Cardiac muscle cell (in vitro differentiated cells and primary cell): ENCODE measurements at regions not wholly inside any gene's neighbourhood (a gene's known extent, or its start where the extent isn't known, plus 50 kb on each side); places are given as distances from the start of the nearest gene placed in this dataset.

Experiments
- DNase-seq, 2 donors: peaks; one replicate each; pipeline versions ENCODE4 v3.0.0 to v3.0.0-alpha.2; 2010 to 2017; ENCODE audit warnings: low read depth in 1 of 2, low spot score in 1 of 2
- H3K27ac ChIP-seq: fragments of 200-600 bp; sonication (generic); 2 replicates; pipeline ENCODE4 v1.5.1; 2016
- H3K27me3 ChIP-seq: fragments of 200-600 bp; sonication (generic); 2 replicates; pipeline ENCODE4 v1.6.0; 2016; ENCODE audit warnings: control low read depth
- H3K36me3 ChIP-seq: fragments of 200-600 bp; sonication (generic); 2 replicates; pipeline ENCODE4 v1.5.1; 2016; ENCODE audit warnings: control low read depth
- H3K4me1 ChIP-seq: fragments of 200-600 bp; sonication (generic); 2 replicates; pipeline ENCODE4 v1.8.1; 2017; ENCODE audit warnings: low read depth, mild to moderate bottlenecking, mixed run types
- H3K4me3 ChIP-seq: fragments of 200-600 bp; sonication (generic); 2 replicates; pipeline ENCODE4 v1.5.1; 2016; ENCODE audit warnings: mild to moderate bottlenecking
- H3K9me3 ChIP-seq: fragments of 200-600 bp; sonication (generic); 2 replicates; pipeline ENCODE4 v1.5.1; 2017; ENCODE audit warnings: low read depth, mild to moderate bottlenecking, control low read depth
- TF ChIP-seq, protein P1 (sequence below): IDR thresholded peaks from 2 replicates; pipeline ENCODE4 v1.5.1; 2012; ENCODE audit warnings: low read depth, mild to moderate bottlenecking, low read length

DNA sequence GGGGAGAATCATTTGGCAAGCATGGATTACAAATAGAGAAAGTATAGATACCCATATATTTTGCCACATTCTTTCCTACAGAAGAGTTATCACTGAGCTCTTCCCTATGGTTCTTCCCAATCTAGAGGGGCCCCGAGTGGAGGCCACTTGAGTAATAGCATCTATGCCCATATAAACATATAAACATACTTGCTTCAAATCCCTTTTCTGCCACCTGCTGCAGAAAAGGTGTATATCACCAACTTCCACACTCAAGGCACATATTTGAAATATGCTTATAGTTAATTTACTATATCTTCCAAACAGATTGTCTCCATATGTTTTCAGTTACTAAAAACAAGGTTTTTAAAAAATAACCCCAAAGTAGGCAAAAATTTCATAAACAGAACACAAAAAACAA is 642.8 kb upstream of the DIPK2B start:
- Histone ChIP-seq H3K9me3 (no peaks in the 10 kb centered on the region), H3K36me3 (no peaks in the 10 kb centered on the region), H3K4me3 (no peak overlapping the region), H3K4me1 (no peaks in the 10 kb centered on the region), H3K27me3 (no peaks in the 10 kb centered on the region), H3K27ac (no peak overlapping the region)
- TF ChIP-seq, protein P1, sequence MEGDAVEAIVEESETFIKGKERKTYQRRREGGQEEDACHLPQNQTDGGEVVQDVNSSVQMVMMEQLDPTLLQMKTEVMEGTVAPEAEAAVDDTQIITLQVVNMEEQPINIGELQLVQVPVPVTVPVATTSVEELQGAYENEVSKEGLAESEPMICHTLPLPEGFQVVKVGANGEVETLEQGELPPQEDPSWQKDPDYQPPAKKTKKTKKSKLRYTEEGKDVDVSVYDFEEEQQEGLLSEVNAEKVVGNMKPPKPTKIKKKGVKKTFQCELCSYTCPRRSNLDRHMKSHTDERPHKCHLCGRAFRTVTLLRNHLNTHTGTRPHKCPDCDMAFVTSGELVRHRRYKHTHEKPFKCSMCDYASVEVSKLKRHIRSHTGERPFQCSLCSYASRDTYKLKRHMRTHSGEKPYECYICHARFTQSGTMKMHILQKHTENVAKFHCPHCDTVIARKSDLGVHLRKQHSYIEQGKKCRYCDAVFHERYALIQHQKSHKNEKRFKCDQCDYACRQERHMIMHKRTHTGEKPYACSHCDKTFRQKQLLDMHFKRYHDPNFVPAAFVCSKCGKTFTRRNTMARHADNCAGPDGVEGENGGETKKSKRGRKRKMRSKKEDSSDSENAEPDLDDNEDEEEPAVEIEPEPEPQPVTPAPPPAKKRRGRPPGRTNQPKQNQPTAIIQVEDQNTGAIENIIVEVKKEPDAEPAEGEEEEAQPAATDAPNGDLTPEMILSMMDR = no peak
- peak; percentile 1 to 21 for DNase-seq

DNA sequence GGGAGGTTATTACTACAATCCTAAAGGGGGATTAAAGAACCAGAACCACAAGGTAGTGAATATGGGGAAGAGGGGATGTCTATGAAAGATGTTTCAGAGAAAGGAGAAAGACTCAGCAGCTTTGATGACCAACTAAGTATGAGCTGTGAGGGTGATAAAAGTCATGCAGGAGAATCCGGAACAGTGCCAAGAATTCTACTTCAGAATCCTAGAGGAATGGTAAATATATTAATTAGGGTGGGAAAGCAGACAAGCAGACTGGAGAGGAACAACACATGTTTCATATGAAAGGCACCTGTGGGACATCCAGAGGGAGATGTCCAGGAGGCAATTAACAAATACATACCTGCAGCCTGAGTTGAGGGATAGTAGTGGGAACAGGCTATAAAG is 642.2 kb upstream of the DIPK2B start:
- DNase-seq = no peak
- Histone ChIP-seq H3K27ac (no peak overlapping the region), H3K4me3 (no peak overlapping the region), H3K9me3 (no peaks in the 10 kb centered on the region), H3K27me3 (no peaks in the 10 kb centered on the region), H3K4me1 (no peaks in the 10 kb centered on the region), H3K36me3 (no peaks in the 10 kb centered on the region)
- TF ChIP-seq, protein P1 = no peak

DNA sequence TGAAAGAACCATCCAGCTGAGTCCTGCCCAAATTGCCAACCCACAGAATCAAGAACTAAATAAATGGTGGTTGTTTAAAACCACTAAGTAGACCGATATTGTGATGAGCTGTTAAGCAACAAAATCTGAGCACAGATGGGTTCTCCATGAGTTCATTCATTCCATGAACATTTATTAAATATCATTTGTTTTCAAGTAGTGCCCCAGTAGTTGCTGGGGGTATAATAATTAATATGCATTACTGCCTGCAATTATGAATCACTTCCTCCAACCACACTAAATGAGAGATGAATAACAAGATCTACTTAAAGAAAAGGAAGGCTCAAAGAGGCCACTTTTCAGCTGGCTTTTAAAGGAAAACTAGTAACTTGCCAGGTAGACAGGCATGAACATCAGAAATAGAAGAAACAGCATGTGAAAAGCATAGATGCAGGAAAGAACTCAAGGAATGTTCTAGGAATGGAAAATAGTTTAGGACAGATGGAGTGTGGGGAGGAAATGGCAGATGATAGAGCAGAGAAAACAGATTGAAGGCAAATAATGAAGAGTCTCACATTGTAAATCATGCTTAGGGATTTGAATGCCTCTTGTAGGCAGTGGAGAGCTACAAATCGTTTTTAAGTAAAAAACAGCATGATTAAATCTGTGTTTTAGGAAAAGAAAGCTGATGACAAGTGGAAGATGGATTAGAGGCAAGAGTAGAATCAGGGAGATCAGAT is 641.7 kb upstream of the DIPK2B start:
- DNase-seq = no peak
- Histone ChIP-seq H3K27ac (no peak overlapping the region), H3K36me3 (no peaks in the 10 kb centered on the region), H3K9me3 (no peaks in the 10 kb centered on the region), H3K4me3 (no peak overlapping the region), H3K4me1 (no peaks in the 10 kb centered on the region), H3K27me3 (no peaks in the 10 kb centered on the region)
- TF ChIP-seq, protein P1 = no peak

DNA sequence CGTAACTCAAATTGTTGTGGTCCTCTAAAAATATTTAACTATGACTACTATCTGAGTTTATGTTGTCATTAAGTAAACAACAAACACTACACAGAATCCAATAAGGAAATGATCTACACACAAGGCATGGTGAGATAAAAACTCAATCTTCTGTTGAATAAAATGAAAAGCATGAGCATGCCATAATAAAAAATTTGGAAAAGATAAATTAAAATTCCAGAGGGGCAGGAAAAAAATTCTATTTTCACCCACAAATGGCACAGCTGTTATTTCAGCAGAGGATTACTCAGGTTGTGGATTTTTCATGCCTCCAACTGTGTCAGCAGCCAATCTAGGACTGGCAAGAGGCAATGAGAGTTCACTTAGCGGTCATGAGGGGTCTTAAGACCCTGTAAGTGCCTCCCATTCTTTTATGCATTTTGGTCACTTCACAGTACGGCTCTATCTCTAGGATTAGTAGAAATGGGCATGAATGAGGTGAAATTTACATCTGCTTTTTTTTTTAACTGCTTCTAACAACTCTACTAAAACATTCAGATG is 639.8 kb upstream of the DIPK2B start:
- H3K27ac ChIP-seq = no peak overlapping the region
- no peaks in the 10 kb centered on the region for H3K27me3 ChIP-seq
- no peaks in the 10 kb centered on the region for H3K36me3 ChIP-seq
- H3K4me3 ChIP-seq = no peak overlapping the region
- no peak for DNase-seq
- TF ChIP-seq, protein P1 = no peak
- H3K4me1 ChIP-seq = no peaks in the 10 kb centered on the region
- no peaks in the 10 kb centered on the region for H3K9me3 ChIP-seq

DNA sequence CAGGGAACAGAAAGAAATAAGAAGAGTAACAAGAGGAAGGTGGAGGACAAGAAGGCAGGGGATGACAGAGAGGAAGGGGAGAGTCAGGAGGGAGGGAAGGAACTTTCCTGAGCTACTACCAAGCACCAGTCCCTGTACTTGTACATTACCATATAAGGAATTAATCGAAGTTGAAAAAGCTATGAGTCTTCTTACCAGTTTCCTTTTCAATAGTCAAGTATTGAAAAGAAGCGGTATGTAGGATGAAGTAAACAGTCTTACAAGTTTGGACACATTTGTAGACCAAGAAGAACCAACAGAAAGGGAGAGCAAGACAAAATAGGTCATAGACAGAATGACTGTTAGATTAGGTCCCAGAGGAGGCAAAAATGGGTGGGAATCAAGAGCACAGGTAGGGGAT is 629.7 kb upstream of the DIPK2B start:
- no peaks in the 10 kb centered on the region for H3K36me3 ChIP-seq
- no peaks in the 10 kb centered on the region for H3K4me1 ChIP-seq
- no peak overlapping the region for H3K27ac ChIP-seq
- no peak overlapping the region for H3K4me3 ChIP-seq
- TF ChIP-seq, protein P1 = no peak
- no peaks in the 10 kb centered on the region for H3K27me3 ChIP-seq
- no peaks in the 10 kb centered on the region for H3K9me3 ChIP-seq
- DNase-seq = no peak
